Neuronal stem cell (in vitro differentiated cells): ENCODE measurements at regions not wholly inside any gene's neighbourhood (a gene's known extent, or its start where the extent isn't known, plus 50 kb on each side); places are given as distances from the start of the nearest gene placed in this dataset.

Experiments used
- DNase-seq: peaks from one replicate; pipeline ENCODE4 v3.0.0-alpha.2; 2013; ENCODE audit warnings: low spot score
- H2AFZ ChIP-seq: one replicate; pipeline ENCODE4 v1.6.1; 2013; ENCODE audit warnings: mild to moderate bottlenecking, low read length, inconsistent platforms
- H2AK5ac ChIP-seq: 2 replicates; pipeline ENCODE4 v1.6.1; 2013; ENCODE audit warnings: low read depth, mild to moderate bottlenecking, inconsistent platforms, low read length, moderate library complexity, mixed read lengths
- H2BK120ac ChIP-seq: 2 replicates; pipeline ENCODE4 v1.6.1; 2013; ENCODE audit warnings: low read depth, mild to moderate bottlenecking, inconsistent platforms, low read length, moderate library complexity, mixed read lengths
- H2BK12ac ChIP-seq: one replicate; pipeline ENCODE4 v1.6.1; 2013; ENCODE audit warnings: low read length, inconsistent platforms
- H2BK15ac ChIP-seq: 2 replicates; pipeline ENCODE4 v1.6.1; 2013; ENCODE audit warnings: mild to moderate bottlenecking, low read length, inconsistent platforms, mixed read lengths
- H2BK5ac ChIP-seq: one replicate; pipeline ENCODE4 v1.6.1; 2013; ENCODE audit warnings: inconsistent platforms, mild to moderate bottlenecking, low read length, moderate library complexity
- H3K14ac ChIP-seq: one replicate; pipeline ENCODE4 v1.6.1; 2013; ENCODE audit warnings: low read length, inconsistent platforms
- H3K18ac ChIP-seq: 2 replicates; pipeline ENCODE4 v1.6.1; 2013; ENCODE audit warnings: low read length, inconsistent platforms
- H3K23ac ChIP-seq: 2 replicates; pipeline ENCODE4 v1.6.1; 2013; ENCODE audit warnings: low read depth, mild to moderate bottlenecking, mixed read lengths, low read length, inconsistent platforms; ENCODE audit not compliant: poor library complexity
- H3K27ac ChIP-seq: replicated peaks from 3 replicates; pipeline ENCODE4 v1.5.1; 2013; ENCODE audit warnings: low read length, inconsistent platforms
- H3K27me3 ChIP-seq, 3 experiments: 2 replicates each; pipeline ENCODE4 v1.6.1; 2013; ENCODE audit warnings: low read length in 3 of 3, mild to moderate bottlenecking in 2 of 3, inconsistent platforms in 1 of 3, low read depth in 1 of 3, mixed read lengths in 1 of 3, moderate library complexity in 1 of 3; ENCODE audit not compliant: control insufficient read depth in 3 of 3, insufficient read depth in 3 of 3
- H3K36me3 ChIP-seq, 2 donors: replicated peaks in 1 of 2; 2 replicates each; pipeline ENCODE4 v1.6.1; 2013; ENCODE audit warnings: low read length in 2 of 2; ENCODE audit not compliant: control insufficient read depth in 2 of 2, insufficient read depth in 2 of 2
- H3K4ac ChIP-seq: 2 replicates; pipeline ENCODE4 v1.6.1; 2013; ENCODE audit warnings: inconsistent platforms, mild to moderate bottlenecking, low read length, moderate library complexity
- H3K4me1 ChIP-seq, 2 donors: 1 replicate in 1 of 2; 2 replicates in 1 of 2; pipeline ENCODE4 v1.6.1; 2013; ENCODE audit warnings: low read length in 2 of 2, low read depth in 1 of 2; ENCODE audit not compliant: control insufficient read depth in 2 of 2, insufficient read depth in 1 of 2
- H3K4me2 ChIP-seq: one replicate; pipeline ENCODE4 v1.6.1; 2013; ENCODE audit warnings: mild to moderate bottlenecking, low read length, inconsistent platforms; ENCODE audit not compliant: insufficient read depth, poor library complexity, severe bottlenecking
- H3K4me3 ChIP-seq, 2 donors: 2 replicates each; pipeline ENCODE4 v1.5.1; 2013; ENCODE audit warnings: low read length in 2 of 2, mild to moderate bottlenecking in 2 of 2, inconsistent platforms in 1 of 2, moderate library complexity in 1 of 2
- H3K79me1 ChIP-seq: one replicate; pipeline ENCODE4 v1.6.1; 2013; ENCODE audit warnings: low read depth, mild to moderate bottlenecking, inconsistent platforms, low read length, moderate library complexity
- H3K9ac ChIP-seq: one replicate; pipeline ENCODE4 v1.6.1; 2013; ENCODE audit warnings: mild to moderate bottlenecking, low read depth, low read length, inconsistent platforms; ENCODE audit not compliant: poor library complexity
- H3K9me3 ChIP-seq, 2 donors: replicated peaks in 1 of 2; 2 replicates each; pipeline versions ENCODE3 to v1.6.1; 2013; ENCODE audit warnings: low read length in 2 of 2, mild to moderate bottlenecking in 2 of 2, inconsistent platforms in 1 of 2, low read depth in 1 of 2, mixed read lengths in 1 of 2, moderate library complexity in 1 of 2; ENCODE audit not compliant: control insufficient read depth in 2 of 2, insufficient read depth in 1 of 2
- H4K8ac ChIP-seq: one replicate; pipeline ENCODE4 v1.6.1; 2013; ENCODE audit warnings: low read depth, mild to moderate bottlenecking, inconsistent platforms, low read length, moderate library complexity
- H4K91ac ChIP-seq: one replicate; pipeline ENCODE4 v1.6.1; 2013; ENCODE audit warnings: low read length, low read depth, mild to moderate bottlenecking, inconsistent platforms; ENCODE audit not compliant: poor library complexity
- WGBS, 2 donors: extraction: QIAGEN DNeasy Blood & Tissue Kit; methylation state at CpG; one replicate each; pipeline ENCODE4 v1.1.7; 2013; ENCODE audit warnings: missing lambda C conversion rate in 2 of 2, mixed read lengths in 1 of 2; ENCODE audit not compliant: insufficient read length in 2 of 2, insufficient replicate concordance in 1 of 2; ENCODE audit errors: extremely low coverage in 2 of 2; 5-methylcytosine and 5-hydroxymethylcytosine counted together

GRCh38 chrX:27893211-27893610 is 85.4 kb downstream of the MAGEB10 start:
- no CpG with 5 or more reads among the region's 3 CpGs for WGBS, 2 donors

GRCh38 chrX:27890611-27891010 is 82.8 kb downstream of the MAGEB10 start:
- no peak for DNase-seq
- Histone ChIP-seq H3K27me3 (no peaks in the 10 kb centered on the region), H3K27ac (no peak overlapping the region), H4K91ac (no peak overlapping the region), H3K4me2 (no peak overlapping the region), H3K23ac (no peak overlapping the region), H4K8ac (no peak overlapping the region), H3K4me3 (no peak overlapping the region), H3K4me1 (no peaks in the 10 kb centered on the region), H2AK5ac (no peak overlapping the region), H2BK120ac (no peak overlapping the region), H3K18ac (no peak overlapping the region), H2BK15ac (no peak overlapping the region), H3K4ac (no peak overlapping the region), H2AFZ (no peak overlapping the region), H3K9ac (no peak overlapping the region), H2BK12ac (no peak overlapping the region), H2BK5ac (no peak overlapping the region), H3K9me3 (no peaks in the 10 kb centered on the region), H3K36me3 (no peaks in the 10 kb centered on the region), H3K79me1 (no peaks in the 10 kb centered on the region), H3K14ac (no peak overlapping the region)
- WGBS, 2 donors, result no CpG with 5 or more reads among the region's 1 CpG

More at GRCh38 chrX:27893211-27893610, 85.4 kb downstream of the MAGEB10 start:
- Histone ChIP-seq H2BK15ac (no peak overlapping the region), H3K9ac (no peak overlapping the region), H3K4me1 (no peaks in the 10 kb centered on the region), H2AFZ (no peak overlapping the region), H4K91ac (no peak overlapping the region), H3K4ac (no peak overlapping the region), H2BK5ac (no peak overlapping the region), H3K4me2 (no peak overlapping the region), H3K14ac (no peak overlapping the region), H3K79me1 (no peaks in the 10 kb centered on the region), H2BK120ac (no peak overlapping the region), H3K4me3 (no peak overlapping the region), H3K27ac (no peak overlapping the region), H3K23ac (no peak overlapping the region), H3K9me3 (no peaks in the 10 kb centered on the region), H3K18ac (no peak overlapping the region), H2AK5ac (no peak overlapping the region), H4K8ac (no peak overlapping the region), H3K27me3 (no peaks in the 10 kb centered on the region), H2BK12ac (no peak overlapping the region), H3K36me3 (no peaks in the 10 kb centered on the region)
- DNase-seq, result no peak

- no peak overlapping the region for H2BK15ac ChIP-seq
- no peak for DNase-seq
- no CpG with 5 or more reads among the region's 2 CpGs for WGBS, 2 donors
- H3K23ac ChIP-seq, result no peak overlapping the region
- no peaks in the 10 kb centered on the region for H3K79me1 ChIP-seq
- no peak overlapping the region for H3K4me2 ChIP-seq
- H3K27ac ChIP-seq, result no peak overlapping the region
- H2AK5ac ChIP-seq, result no peak overlapping the region
- no peak overlapping the region for H4K91ac ChIP-seq
- H4K8ac ChIP-seq, result no peak overlapping the region
- no peaks in the 10 kb centered on the region for H3K36me3 ChIP-seq
- H2BK5ac ChIP-seq, result no peak overlapping the region
- no peak overlapping the region for H3K18ac ChIP-seq
- no peak overlapping the region for H3K4me3 ChIP-seq
- H3K4ac ChIP-seq, result no peak overlapping the region
- H3K9me3 ChIP-seq, result no peaks in the 10 kb centered on the region
- no peaks in the 10 kb centered on the region for H3K4me1 ChIP-seq
- no peak overlapping the region for H3K9ac ChIP-seq
- H3K14ac ChIP-seq, result no peak overlapping the region
- no peak overlapping the region for H2BK12ac ChIP-seq
- no peak overlapping the region for H2BK120ac ChIP-seq
- no peaks in the 10 kb centered on the region for H3K27me3 ChIP-seq
- H2AFZ ChIP-seq, result no peak overlapping the region
Measured at GRCh38 chrX:27889878-27890277, 82.1 kb downstream of the MAGEB10 start.

GRCh38 chrX:27884654-27885053 is 76.9 kb downstream of the MAGEB10 start:
- no CpG with 5 or more reads among the region's 5 CpGs for WGBS, 2 donors

More at GRCh38 chrX:27884654-27885053, 76.9 kb downstream of the MAGEB10 start:
- H3K14ac ChIP-seq, result no peak overlapping the region
- H3K4me3 ChIP-seq, result no peak overlapping the region
- no peaks in the 10 kb centered on the region for H3K4me1 ChIP-seq
- H2AFZ ChIP-seq, result no peak overlapping the region
- no peak overlapping the region for H3K4me2 ChIP-seq
- no peaks in the 10 kb centered on the region for H3K36me3 ChIP-seq
- no peak overlapping the region for H3K4ac ChIP-seq
- H2AK5ac ChIP-seq, result no peak overlapping the region
- no peak overlapping the region for H3K27ac ChIP-seq
- no peaks in the 10 kb centered on the region for H3K79me1 ChIP-seq
- no peak overlapping the region for H3K9ac ChIP-seq
- H3K27me3 ChIP-seq, result no peaks in the 10 kb centered on the region
- no peak overlapping the region for H2BK5ac ChIP-seq
- H4K8ac ChIP-seq, result no peak overlapping the region
- no peak overlapping the region for H2BK12ac ChIP-seq
- DNase-seq, result no peak
- H2BK15ac ChIP-seq, result no peak overlapping the region
- no peaks in the 10 kb centered on the region for H3K9me3 ChIP-seq
- no peak overlapping the region for H4K91ac ChIP-seq
- H2BK120ac ChIP-seq, result no peak overlapping the region
- H3K18ac ChIP-seq, result no peak overlapping the region
- no peak overlapping the region for H3K23ac ChIP-seq
